IMR-90 (cell line): ENCODE measurements at regions not wholly inside any gene's neighbourhood (a gene's known extent, or its start where the extent isn't known, plus 50 kb on each side); places are given as distances from the start of the nearest gene placed in this dataset.

Experiments used
- CHD1 ChIP-seq: IDR thresholded peaks from 2 replicates; pipeline ENCODE4 v1.6.1; 2012; ENCODE audit warnings: low read depth, low read length, improper control_type of control experiment
- NFE2L2 ChIP-seq: fragments of 150-350 bp; IDR thresholded peaks from 2 replicates; pipeline ENCODE4 v1.6.1; 2016; ENCODE audit warnings: low read depth, mild to moderate bottlenecking, low read length
- POLR2A ChIP-seq: IDR thresholded peaks from 2 replicates; pipeline ENCODE4 v1.6.1; 2012; ENCODE audit warnings: mild to moderate bottlenecking, low read depth, low read length
- TF ChIP-seq, protein P1 (sequence below): conservative IDR thresholded peaks from 2 replicates; pipeline ENCODE4 v1.5.1; 2012; ENCODE audit warnings: mild to moderate bottlenecking, low read depth, low read length, improper control_type of control experiment

DNA sequence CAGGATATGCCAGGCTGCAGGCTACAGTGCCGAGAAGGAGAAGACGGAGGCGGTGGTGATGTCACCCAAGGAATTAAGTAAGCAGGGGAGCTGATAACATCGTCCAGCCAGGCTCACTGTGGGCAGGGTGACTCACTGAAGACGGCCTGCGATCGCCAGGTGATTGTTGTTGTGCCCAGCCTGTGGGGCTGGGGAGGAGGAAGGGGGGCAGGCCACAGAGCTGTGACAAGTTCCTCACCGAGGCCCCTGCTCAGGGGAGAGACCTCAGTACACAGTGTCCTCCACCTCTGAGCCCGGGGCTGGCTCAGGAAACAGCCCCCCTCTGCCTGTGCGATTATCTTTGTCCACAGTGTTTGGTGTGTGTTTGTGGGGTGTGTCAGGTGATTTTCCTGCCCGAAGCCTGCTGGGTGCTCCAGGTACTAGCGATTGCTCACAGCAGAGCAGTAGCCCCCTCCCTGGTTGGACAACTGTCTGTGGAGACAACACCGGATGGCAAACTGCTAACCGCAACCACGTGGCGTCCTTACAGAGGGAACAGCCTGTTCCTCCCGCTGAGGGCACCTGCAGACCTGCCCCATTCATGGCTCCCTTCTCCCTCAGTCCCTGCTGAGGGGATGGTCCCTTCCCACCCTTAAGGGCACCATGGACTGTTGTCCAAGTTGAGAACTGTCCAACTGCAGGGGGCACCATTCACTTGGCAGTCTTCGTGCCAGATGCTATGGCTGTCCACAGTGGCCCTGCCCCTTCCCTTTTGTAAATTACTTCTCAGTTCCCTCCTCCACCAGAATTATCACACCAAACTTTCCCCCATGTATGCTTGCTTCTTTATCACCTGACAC lies 95.1 kb downstream of the ZFP36L2 start (continued):
- TF ChIP-seq, protein P1, sequence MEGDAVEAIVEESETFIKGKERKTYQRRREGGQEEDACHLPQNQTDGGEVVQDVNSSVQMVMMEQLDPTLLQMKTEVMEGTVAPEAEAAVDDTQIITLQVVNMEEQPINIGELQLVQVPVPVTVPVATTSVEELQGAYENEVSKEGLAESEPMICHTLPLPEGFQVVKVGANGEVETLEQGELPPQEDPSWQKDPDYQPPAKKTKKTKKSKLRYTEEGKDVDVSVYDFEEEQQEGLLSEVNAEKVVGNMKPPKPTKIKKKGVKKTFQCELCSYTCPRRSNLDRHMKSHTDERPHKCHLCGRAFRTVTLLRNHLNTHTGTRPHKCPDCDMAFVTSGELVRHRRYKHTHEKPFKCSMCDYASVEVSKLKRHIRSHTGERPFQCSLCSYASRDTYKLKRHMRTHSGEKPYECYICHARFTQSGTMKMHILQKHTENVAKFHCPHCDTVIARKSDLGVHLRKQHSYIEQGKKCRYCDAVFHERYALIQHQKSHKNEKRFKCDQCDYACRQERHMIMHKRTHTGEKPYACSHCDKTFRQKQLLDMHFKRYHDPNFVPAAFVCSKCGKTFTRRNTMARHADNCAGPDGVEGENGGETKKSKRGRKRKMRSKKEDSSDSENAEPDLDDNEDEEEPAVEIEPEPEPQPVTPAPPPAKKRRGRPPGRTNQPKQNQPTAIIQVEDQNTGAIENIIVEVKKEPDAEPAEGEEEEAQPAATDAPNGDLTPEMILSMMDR: peak; percentile 34
- no peak for TF ChIP-seq POLR2A
- no peak for TF ChIP-seq CHD1
- no peak for TF ChIP-seq NFE2L2
